ENCODE measurements at regions not wholly inside any gene's neighbourhood (a gene's known extent, or its start where the extent isn't known, plus 50 kb on each side); places are given as distances from the start of the nearest gene placed in this dataset.

- intact Hi-C loops (cut with micrococcal nuclease; ENCODE audit: unreplicated experiment) = no loop called here
- ChIA-PET SMC1A (ENCODE audit: uncharacterized antibody, unreplicated experiment) (interaction anchor here (1.2 to 2.6 kb wide), 3 partner anchors 12 to 32 kb away, joined by 3 to 18 read pairs (median 4); no protein-coding TSS in a partner anchor), RAD21 (ENCODE audit: unreplicated experiment) (interaction anchor here (0.6 to 1.9 kb wide), 3 partner anchors 12 to 48 kb away, joined by 3 to 4 read pairs (median 3); no protein-coding TSS in a partner anchor), POLR2A (no interaction called here), CTCF (interaction anchor here (0.9 to 2.1 kb wide), 9 partner anchors 7 to 276 kb away, joined by 3 to 9 read pairs (median 4); no protein-coding TSS in a partner anchor)
- H4K20me1 ChIP-seq (ENCODE audit: control insufficient read depth, insufficient read depth) = no peaks in the 10 kb centered on the region
- no peaks in the 10 kb centered on the region for H3K79me2 ChIP-seq (ENCODE audit: control insufficient read depth, insufficient read depth, low read length)
- WGBS (ENCODE audit: insufficient coverage, insufficient replicate concordance, low lambda C conversion rate, missing lambda C conversion rate) = 25% methylated on average over 7 of the region's 7 CpGs
- DNase-seq (ENCODE audit: low read depth, low spot score) (no peak), ATAC-seq (no peak), FAIRE-seq (no peak)
- no peaks in the 10 kb centered on the region for H3K27me3 ChIP-seq (replicated peaks in 1 of 2; ENCODE audit: control insufficient read depth in 2 of 2, insufficient read depth in 2 of 2, low read length in 1 of 2)
- H2AFZ ChIP-seq (ENCODE audit: control insufficient read depth, low read depth, low read length) = no peak overlapping the region
- BruUV-seq (replicated peaks) = no TSS peak
- H3K4me3 ChIP-seq = no peak overlapping the region
- TF ChIP-seq MYC (IDR thresholded peaks at IDR 0.05; ENCODE audit: insufficient read depth, insufficient read length, insufficient replicate concordance, low read length, severe bottlenecking) (no peak), SP1 (IDR thresholded peaks at IDR 0.05; ENCODE audit: low read depth, low read length) (no peak), HSF1 (IDR thresholded peaks at IDR 0.05; ENCODE audit: low read depth, low read length) (no peak), RAD51 (IDR thresholded peaks at IDR 0.05) (no peak), POLR2AphosphoS2 (IDR thresholded peaks at IDR 0.05; ENCODE audit: low read depth, low read length) (no peak), SUZ12 (IDR thresholded peaks at IDR 0.05; ENCODE audit: unreplicated experiment) (no peak)
- no peak overlapping the region for H3K9ac ChIP-seq (ENCODE audit: control insufficient read depth, insufficient read depth, low read length)
- peaks cover 13% of the 10 kb centered on the region for H3K4me1 ChIP-seq (ENCODE audit: control insufficient read depth, insufficient read depth, low read length)
- no peaks in the 10 kb centered on the region for H3K9me3 ChIP-seq (replicated peaks; ENCODE audit: control insufficient read depth, insufficient read depth, low read length)
- H3K36me3 ChIP-seq (ENCODE audit: control insufficient read depth in 2 of 2, insufficient read depth in 2 of 2, low read length in 1 of 2) = no peaks in the 10 kb centered on the region
- no peak overlapping the region for H3K27ac ChIP-seq (ENCODE audit: control insufficient read depth, insufficient read depth)
- no peak overlapping the region for H3K4me2 ChIP-seq (ENCODE audit: control insufficient read depth, insufficient read depth)
- in situ Hi-C loops (cut with MboI) = no loop called here
These were observed 76.3 kb downstream of the MRPL14 start for GRCh38 chr6:44050872-44051505.
